Naive thymus-derived CD4-positive, alpha-beta T cell (primary cell): ENCODE measurements at regions not wholly inside any gene's neighbourhood (a gene's known extent, or its start where the extent isn't known, plus 50 kb on each side); places are given as distances from the start of the nearest gene placed in this dataset.
A peak's percentile ranks its signal among the peaks of the same experiment; 100 is the strongest.

Source experiments
- ATAC-seq: fragments of 150-1000 bp; cut with Tn5 transposase; 2 replicates; pipeline ENCODE4 v1.10.0; 2021; ENCODE audit warnings: mild to moderate bottlenecking, moderate library complexity
- CTCF ChIA-PET: fragments of 350-600 bp; sonication (Branson Sonifier 250); formaldehyde crosslinking; loops from one replicate; lab custom pipeline; 2021; ENCODE audit warnings: antibody characterized with exemption; lab: Charles Lee
- POLR2A ChIA-PET: fragments of 350-600 bp; sonication (Branson Sonifier 250); formaldehyde crosslinking; loops from one replicate; lab custom pipeline; 2021; ENCODE audit warnings: antibody characterized with exemption, inconsistent platforms; lab: Charles Lee
- DNase-seq, 9 donors: peaks; one replicate each; pipeline versions ENCODE4 v3.0.0 to v3.0.0-alpha.2; 2020 to 2022; ENCODE audit warnings: mixed read lengths in 1 of 9
- H3K27ac ChIP-seq: one replicate; pipeline ENCODE4 v1.7.0; 2013; ENCODE audit warnings: mild to moderate bottlenecking, low read depth, low read length, moderate library complexity
- H3K27me3 ChIP-seq, 2 donors: one replicate each; pipeline ENCODE4 v1.7.0; 2013; ENCODE audit warnings: low read length in 2 of 2, mild to moderate bottlenecking in 2 of 2, moderate library complexity in 2 of 2; ENCODE audit not compliant: control insufficient read depth in 2 of 2, insufficient read depth in 2 of 2
- H3K36me3 ChIP-seq, 3 experiments: 1 replicate in 2 of 3; 2 replicates in 1 of 3; pipeline ENCODE4 v1.7.0; 2013; ENCODE audit warnings: low read length in 3 of 3, mild to moderate bottlenecking in 3 of 3, moderate library complexity in 1 of 3; ENCODE audit not compliant: insufficient read depth in 3 of 3, control insufficient read depth in 2 of 3
- H3K4me1 ChIP-seq, 2 donors: one replicate each; pipeline ENCODE4 v1.7.0; 2013; ENCODE audit warnings: low read length in 2 of 2, mild to moderate bottlenecking in 2 of 2, moderate library complexity in 1 of 2; ENCODE audit not compliant: control insufficient read depth in 2 of 2, insufficient read depth in 2 of 2
- H3K4me3 ChIP-seq: 2 replicates; pipeline ENCODE4 v1.7.0; 2013; ENCODE audit warnings: mild to moderate bottlenecking, low read length
- H3K9me3 ChIP-seq, 3 experiments: 1 replicate in 2 of 3; 2 replicates in 1 of 3; pipeline ENCODE4 v1.7.0; 2013; ENCODE audit warnings: low read length in 3 of 3; ENCODE audit not compliant: control insufficient read depth in 2 of 3
- H3K27ac Mint-ChIP-seq, 9 donors: one replicate each; pipeline ENCODE4 v1.8.0; 2020 to 2022; ENCODE audit warnings: mixed read lengths in 9 of 9, mild to moderate bottlenecking in 8 of 9, moderate library complexity in 5 of 9, inconsistent platforms in 2 of 9
- H3K27me3 Mint-ChIP-seq, 5 donors: one replicate each; pipeline ENCODE4 v1.8.0; 2021 to 2022; ENCODE audit warnings: mixed read lengths in 5 of 5, mild to moderate bottlenecking in 1 of 5
- H3K36me3 Mint-ChIP-seq, 5 donors: one replicate each; pipeline ENCODE4 v1.8.0; 2020 to 2022; ENCODE audit warnings: mixed read lengths in 5 of 5, mild to moderate bottlenecking in 3 of 5, inconsistent platforms in 1 of 5
- H3K4me1 Mint-ChIP-seq, 7 donors: one replicate each; pipeline ENCODE4 v1.8.0; 2020 to 2022; ENCODE audit warnings: mixed read lengths in 7 of 7, mild to moderate bottlenecking in 3 of 7, inconsistent platforms in 1 of 7
- H3K4me3 Mint-ChIP-seq, 10 donors: one replicate each; pipeline ENCODE4 v1.8.0; 2020 to 2022; ENCODE audit warnings: mild to moderate bottlenecking in 10 of 10, mixed read lengths in 10 of 10, moderate library complexity in 6 of 10, inconsistent platforms in 2 of 10
- H3K9me3 Mint-ChIP-seq, 11 donors: one replicate each; pipeline ENCODE4 v1.8.0; 2020 to 2022; ENCODE audit warnings: mixed read lengths in 11 of 11, mild to moderate bottlenecking in 4 of 11, inconsistent platforms in 1 of 11, moderate library complexity in 1 of 11
- intact Hi-C, 2 donors: fragments of 100-400 bp; cut with micrococcal nuclease; formaldehyde crosslinking; loops; one replicate each; pipeline ENCODE4 v1.15.1; 2023

GRCh38 chr10:124166431-124167125, 73.2 kb upstream of the CHST15 start:
- Mint-ChIP-seq H3K4me3 (no peak overlapping the region), H3K36me3 (no peaks in the 10 kb centered on the region), H3K4me1 (no peaks in the 10 kb centered on the region), H3K27me3 (peaks cover 11 to 23% (median 15%) of the 10 kb centered on the region in 5 donors), H3K27ac (no peak overlapping the region), H3K9me3 (peaks cover 0 to 4% (median 0%) of the 10 kb centered on the region in 11 donors)
- no peaks in the 10 kb centered on the region for H3K36me3 ChIP-seq
- ChIA-PET POLR2A (no interaction called here), CTCF (no interaction called here)
- intact Hi-C loops, result no loop called here
- no peak overlapping the region for H3K4me3 ChIP-seq
- no peaks in the 10 kb centered on the region for H3K9me3 ChIP-seq
- DNase-seq (no peak), ATAC-seq (no peak)
- no peak overlapping the region for H3K27ac ChIP-seq
- no peaks in the 10 kb centered on the region for H3K27me3 ChIP-seq
- H3K4me1 ChIP-seq, result no peaks in the 10 kb centered on the region

GRCh38 chr10:124165827-124166226, 72.4 kb upstream of the CHST15 start:
- ATAC-seq (no peak), DNase-seq (no peak)
- Mint-ChIP-seq H3K9me3 (peaks cover 0 to 4% (median 0%) of the 10 kb centered on the region in 11 donors), H3K27ac (no peak overlapping the region), H3K4me1 (no peaks in the 10 kb centered on the region), H3K36me3 (no peaks in the 10 kb centered on the region), H3K27me3 (peaks cover 13 to 28% (median 18%) of the 10 kb centered on the region in 5 donors), H3K4me3 (no peak overlapping the region)
- Histone ChIP-seq H3K27me3 (no peaks in the 10 kb centered on the region), H3K36me3 (no peaks in the 10 kb centered on the region), H3K27ac (no peak overlapping the region), H3K4me3 (no peak overlapping the region), H3K4me1 (no peaks in the 10 kb centered on the region), H3K9me3 (no peaks in the 10 kb centered on the region)
- intact Hi-C loops, result no loop called here
- POLR2A ChIA-PET, result no interaction called here
- CTCF ChIA-PET, result no interaction called here

DNA sequence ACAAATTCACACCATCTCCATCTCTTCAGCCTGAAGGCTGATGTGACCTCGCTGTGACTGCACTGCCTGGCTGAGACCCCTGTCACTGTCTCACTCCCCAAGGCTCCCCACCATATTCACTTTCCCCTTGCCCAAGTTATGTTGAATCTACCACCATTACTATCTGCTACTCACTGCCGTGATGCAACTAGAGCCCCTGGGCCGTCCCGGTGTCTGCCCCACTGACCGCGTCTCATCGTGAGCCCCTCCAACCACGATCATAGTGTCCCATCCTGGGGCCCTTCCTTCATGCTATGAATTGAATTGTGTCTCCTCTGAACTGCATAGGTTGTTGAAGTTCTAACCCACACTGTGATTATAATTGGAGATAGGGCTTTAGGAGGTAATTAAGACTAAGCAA, 71.9 kb upstream of the CHST15 start:
- Histone ChIP-seq H3K27me3 (no peaks in the 10 kb centered on the region), H3K36me3 (no peaks in the 10 kb centered on the region), H3K9me3 (no peaks in the 10 kb centered on the region), H3K4me3 (no peak overlapping the region), H3K27ac (no peak overlapping the region), H3K4me1 (no peaks in the 10 kb centered on the region)
- no peak for DNase-seq
- intact Hi-C loops, result no loop called here
- Mint-ChIP-seq H3K9me3 (peaks cover 0 to 4% (median 0%) of the 10 kb centered on the region in 11 donors), H3K4me1 (no peaks in the 10 kb centered on the region), H3K36me3 (no peaks in the 10 kb centered on the region), H3K4me3 (no peak overlapping the region), H3K27ac (no peak overlapping the region), H3K27me3 (peaks cover 15 to 28% (median 18%) of the 10 kb centered on the region in 5 donors)
- ChIA-PET CTCF (no interaction called here), POLR2A (no interaction called here)
- no peak for ATAC-seq

- H3K27me3 ChIP-seq, result no peaks in the 10 kb centered on the region
- Mint-ChIP-seq H3K4me3 (no peak overlapping the region), H3K27ac (no peak overlapping the region), H3K4me1 (no peaks in the 10 kb centered on the region), H3K27me3 (peaks cover 15 to 28% (median 19%) of the 10 kb centered on the region in 5 donors), H3K36me3 (no peaks in the 10 kb centered on the region), H3K9me3 (peaks cover 0 to 4% (median 0%) of the 10 kb centered on the region in 11 donors)
- DNase-seq (no peak), ATAC-seq (no peak)
- H3K9me3 ChIP-seq, result no peaks in the 10 kb centered on the region
- H3K4me1 ChIP-seq, result no peaks in the 10 kb centered on the region
- intact Hi-C loops, result no loop called here
- POLR2A ChIA-PET, result no interaction called here
- no peak overlapping the region for H3K27ac ChIP-seq
- no peaks in the 10 kb centered on the region for H3K36me3 ChIP-seq
- CTCF ChIA-PET, result interaction anchor here (1.4 kb wide), 1 partner anchor 170 kb away, joined by 3 read pairs; no protein-coding TSS in a partner anchor
- H3K4me3 ChIP-seq, result no peak overlapping the region
Measured at GRCh38 chr10:124164264-124164663, 70.9 kb upstream of the CHST15 start.

- H3K9me3 ChIP-seq, result no peaks in the 10 kb centered on the region
- H3K27ac ChIP-seq, result no peak overlapping the region
- H3K36me3 Mint-ChIP-seq, result peaks cover 0 to 1% (median 0%) of the 10 kb centered on the region in 5 donors
- intact Hi-C loops, result no loop called here
- no peak for ATAC-seq
- peaks cover 0 to 4% (median 1%) of the 10 kb centered on the region in 11 donors for H3K9me3 Mint-ChIP-seq
- H3K27ac Mint-ChIP-seq, result no peak overlapping the region
- H3K4me1 ChIP-seq, result no peaks in the 10 kb centered on the region
- H3K4me3 Mint-ChIP-seq, result no peak overlapping the region
- peaks cover 17 to 30% (median 19%) of the 10 kb centered on the region in 5 donors for H3K27me3 Mint-ChIP-seq
- no peaks in the 10 kb centered on the region for H3K4me1 Mint-ChIP-seq
- DNase-seq, result no peak
- H3K27me3 ChIP-seq, result no peaks in the 10 kb centered on the region
- ChIA-PET POLR2A (no interaction called here), CTCF (interaction anchor here (1.4 kb wide), 1 partner anchor 169 kb away, joined by 3 read pairs; no protein-coding TSS in a partner anchor)
- no peaks in the 10 kb centered on the region for H3K36me3 ChIP-seq
- no peak overlapping the region for H3K4me3 ChIP-seq
Measured at GRCh38 chr10:124162774-124163354, 69.5 kb upstream of the CHST15 start.

DNA sequence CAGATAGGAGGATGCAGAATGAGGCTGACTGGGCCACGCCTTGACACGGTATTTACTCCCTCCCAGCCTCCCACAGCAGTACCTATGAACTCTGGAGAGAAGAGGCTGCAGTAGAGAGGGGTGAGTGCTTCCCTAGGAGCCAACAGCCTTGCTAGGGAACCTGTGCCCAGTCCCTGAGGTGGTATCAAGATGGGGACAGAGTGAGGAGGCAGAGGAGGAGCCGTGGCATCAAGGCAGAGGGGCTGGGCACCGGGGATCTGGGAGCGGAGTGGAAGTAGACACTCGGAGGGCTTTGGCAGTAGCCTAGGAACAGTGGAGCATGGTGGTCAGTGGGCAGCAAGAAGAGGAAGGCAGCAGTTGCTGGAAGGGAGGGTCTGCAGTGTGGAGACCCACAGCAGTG, 68.7 kb upstream of the CHST15 start:
- H3K4me3 ChIP-seq, result no peak overlapping the region
- no peaks in the 10 kb centered on the region for H3K4me1 ChIP-seq
- Mint-ChIP-seq H3K27me3 (peaks cover 18 to 32% (median 19%) of the 10 kb centered on the region in 5 donors), H3K27ac (peak overlapping the region in 2 of 9 donors; percentile 29 to 34), H3K36me3 (peaks cover 0 to 4% (median 0%) of the 10 kb centered on the region in 5 donors), H3K4me1 (no peaks in the 10 kb centered on the region), H3K4me3 (no peak overlapping the region), H3K9me3 (peaks cover 0 to 7% (median 3%) of the 10 kb centered on the region in 11 donors)
- H3K27me3 ChIP-seq, result no peaks in the 10 kb centered on the region
- ChIA-PET CTCF (no interaction called here), POLR2A (no interaction called here)
- H3K36me3 ChIP-seq, result no peaks in the 10 kb centered on the region
- DNase-seq (no peak), ATAC-seq (no peak)
- H3K9me3 ChIP-seq, result no peaks in the 10 kb centered on the region
- intact Hi-C loops, result no loop called here
- H3K27ac ChIP-seq, result no peak overlapping the region
